HG03354 (cell line): ENCODE measurements at regions not wholly inside any gene's neighbourhood (a gene's known extent, or its start where the extent isn't known, plus 50 kb on each side); places are given as distances from the start of the nearest gene placed in this dataset.
A peak's percentile ranks its signal among the peaks of the same experiment; 100 is the strongest.

Source experiments
- ATAC-seq: cut with Tn5 transposase; IDR thresholded peaks from one replicate; pipeline ENCODE4 v1.9.1; 2021; ENCODE audit warnings: mild to moderate bottlenecking; ENCODE audit not compliant: unreplicated experiment, poor library complexity, severe bottlenecking

DNA sequence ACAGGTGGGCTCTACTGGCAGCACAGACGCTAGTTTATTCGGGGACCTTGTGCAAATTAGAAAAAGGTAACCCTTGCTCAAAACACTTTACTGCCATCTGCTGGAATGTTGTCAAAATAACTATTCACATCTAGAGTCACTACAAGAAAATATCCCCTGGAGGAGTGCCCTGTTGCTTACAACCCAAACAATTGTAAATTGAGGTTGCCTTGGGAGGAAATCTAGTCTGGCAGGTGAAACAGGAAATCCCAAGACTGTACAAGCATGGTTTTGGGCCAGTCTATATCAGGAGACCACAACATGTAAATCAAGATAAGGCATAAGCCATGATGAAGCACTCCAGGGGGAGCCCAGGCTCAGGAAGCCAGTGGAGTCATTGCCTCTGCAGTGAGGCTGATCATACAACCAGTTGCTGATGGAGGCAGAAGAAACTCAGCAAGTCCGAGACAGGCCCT lies 136.8 kb upstream of the ACP3 start:
- peak; percentile 78 for ATAC-seq

DNA sequence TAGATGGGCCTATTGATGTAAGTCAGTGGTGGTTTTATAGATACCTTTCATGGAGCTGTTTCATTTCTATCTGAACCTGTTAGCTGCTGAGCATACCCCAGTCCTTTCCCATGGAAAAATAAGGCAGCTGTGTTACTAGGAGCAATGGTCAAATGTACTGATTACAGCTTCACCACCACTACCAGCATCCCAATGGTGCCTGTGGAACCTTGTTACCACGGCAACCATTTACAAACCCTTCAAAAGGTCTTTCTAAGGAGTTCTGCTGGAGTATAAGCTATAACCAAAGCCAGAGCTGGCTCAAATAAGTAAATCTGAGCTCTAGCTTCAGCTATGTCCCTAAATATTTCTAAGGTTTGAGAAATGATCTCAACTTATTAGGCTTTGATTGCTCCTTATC lies 133.4 kb upstream of the ACP3 start:
- ATAC-seq, result no peak

DNA sequence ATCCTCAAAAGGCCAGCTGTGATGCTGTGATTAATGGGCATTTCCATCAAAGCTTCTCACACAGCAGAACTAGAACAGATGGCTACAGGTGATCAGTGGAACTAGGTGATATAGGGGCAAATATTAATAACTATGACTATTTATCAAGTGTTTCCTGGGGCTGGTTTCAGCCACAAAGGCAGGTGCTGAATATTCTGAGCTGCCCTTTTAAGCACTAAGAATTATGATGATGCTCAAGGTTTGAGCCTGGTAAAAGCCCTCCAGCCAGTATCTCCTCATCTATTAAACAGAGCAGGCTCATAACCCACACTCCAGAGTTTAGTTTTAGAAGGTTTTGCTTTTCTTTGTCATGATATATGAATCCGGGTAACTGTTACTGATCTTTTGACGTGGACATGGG lies 129.5 kb upstream of the ACP3 start:
- no peak for ATAC-seq

DNA sequence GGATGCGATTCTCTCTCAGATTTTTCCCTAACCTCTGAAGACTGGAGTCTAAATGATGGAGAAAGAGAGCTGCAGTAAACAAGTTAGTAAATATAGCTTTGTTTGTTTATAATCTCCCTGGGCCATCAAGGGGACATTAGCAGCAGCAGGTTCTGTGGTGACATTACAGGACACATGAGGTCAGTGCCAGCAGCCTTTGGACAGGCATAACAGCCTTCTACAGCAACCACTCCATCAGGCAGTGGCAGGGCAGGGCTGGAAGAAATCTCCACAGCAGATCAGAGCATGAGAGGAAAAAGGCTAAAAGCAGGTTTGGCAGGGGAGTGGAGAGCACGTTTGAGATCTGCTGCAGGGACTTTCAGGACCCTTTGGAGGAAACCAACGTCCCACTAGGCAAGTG lies 127.6 kb upstream of the ACP3 start:
- ATAC-seq, result no peak

DNA sequence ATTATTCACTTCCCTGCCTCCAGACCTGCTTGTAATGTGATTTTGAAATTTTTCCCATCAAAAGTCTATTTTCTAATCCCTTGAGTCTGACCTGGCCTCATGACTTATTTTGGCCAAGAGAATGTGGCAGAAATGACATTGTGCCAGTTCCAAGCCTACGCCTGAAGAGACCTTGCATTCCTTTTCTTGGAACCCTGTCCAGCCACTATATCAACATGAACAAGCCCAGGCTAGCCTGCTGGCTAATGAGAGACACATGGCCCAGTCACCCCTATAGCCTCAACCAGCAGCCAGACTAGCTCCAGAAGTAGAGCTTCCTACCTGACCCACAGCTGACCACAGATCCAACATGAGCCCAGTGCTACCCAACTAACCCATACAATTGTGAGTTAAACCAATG lies 121.1 kb upstream of the ACP3 start:
- ATAC-seq, result no peak

DNA sequence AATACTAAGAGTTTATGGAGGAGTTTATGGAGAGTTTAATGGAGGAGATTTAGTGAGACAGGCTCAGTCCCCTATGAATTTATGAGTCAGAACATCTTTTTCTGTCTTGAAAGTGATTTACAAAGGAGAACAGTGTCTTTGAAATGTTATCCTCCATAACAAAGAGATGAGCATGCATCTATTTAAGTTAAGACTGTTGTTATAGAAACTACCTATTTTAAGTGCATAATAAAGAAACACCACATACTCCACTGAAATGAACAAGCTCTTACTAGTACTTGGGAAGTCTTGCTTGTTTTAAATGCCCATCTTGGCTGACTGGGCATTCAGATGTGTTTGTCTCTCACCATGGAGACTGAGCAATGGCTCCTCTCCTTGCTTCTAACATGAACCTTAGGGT lies 118.7 kb upstream of the ACP3 start:
- ATAC-seq, result no peak

DNA sequence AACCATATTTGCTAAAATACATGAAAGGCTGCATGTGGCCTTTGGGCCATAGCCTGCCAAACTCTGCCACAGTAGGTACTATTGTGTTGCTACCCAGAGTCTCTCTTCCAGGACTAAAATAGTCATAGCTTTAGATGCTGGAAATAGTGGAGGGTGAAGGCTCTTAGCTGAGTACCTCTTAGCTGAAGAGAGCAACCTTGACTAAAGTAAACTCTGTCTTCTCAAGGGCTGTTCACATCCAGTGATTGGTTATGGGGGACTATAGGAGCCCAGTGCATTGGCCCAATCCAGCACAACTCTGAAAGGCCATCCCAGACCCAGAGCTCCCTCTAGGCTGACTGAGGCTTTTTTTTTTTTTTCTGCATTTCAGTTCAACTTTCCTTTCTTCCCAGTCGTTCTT lies 117.8 kb upstream of the ACP3 start:
- no peak for ATAC-seq

DNA sequence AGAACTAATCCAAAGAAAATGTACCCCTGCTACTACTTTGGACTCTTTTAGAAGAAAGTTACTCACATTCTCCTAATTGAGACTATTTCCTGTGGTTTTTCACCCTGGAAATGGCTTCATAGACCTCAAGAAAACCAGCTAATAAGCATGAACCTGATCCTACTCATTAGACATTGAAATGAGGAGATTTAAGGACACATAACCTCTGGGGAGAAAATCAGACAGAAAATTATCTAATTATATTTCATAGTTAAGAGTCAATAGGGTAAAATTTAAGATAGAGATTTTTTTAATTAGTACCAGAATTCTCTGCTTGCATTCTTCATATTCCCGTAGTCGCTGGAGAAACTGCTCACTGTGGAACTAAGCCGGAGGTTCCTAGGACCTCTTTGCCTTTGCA lies 114.6 kb upstream of the ACP3 start:
- ATAC-seq, result no peak

DNA sequence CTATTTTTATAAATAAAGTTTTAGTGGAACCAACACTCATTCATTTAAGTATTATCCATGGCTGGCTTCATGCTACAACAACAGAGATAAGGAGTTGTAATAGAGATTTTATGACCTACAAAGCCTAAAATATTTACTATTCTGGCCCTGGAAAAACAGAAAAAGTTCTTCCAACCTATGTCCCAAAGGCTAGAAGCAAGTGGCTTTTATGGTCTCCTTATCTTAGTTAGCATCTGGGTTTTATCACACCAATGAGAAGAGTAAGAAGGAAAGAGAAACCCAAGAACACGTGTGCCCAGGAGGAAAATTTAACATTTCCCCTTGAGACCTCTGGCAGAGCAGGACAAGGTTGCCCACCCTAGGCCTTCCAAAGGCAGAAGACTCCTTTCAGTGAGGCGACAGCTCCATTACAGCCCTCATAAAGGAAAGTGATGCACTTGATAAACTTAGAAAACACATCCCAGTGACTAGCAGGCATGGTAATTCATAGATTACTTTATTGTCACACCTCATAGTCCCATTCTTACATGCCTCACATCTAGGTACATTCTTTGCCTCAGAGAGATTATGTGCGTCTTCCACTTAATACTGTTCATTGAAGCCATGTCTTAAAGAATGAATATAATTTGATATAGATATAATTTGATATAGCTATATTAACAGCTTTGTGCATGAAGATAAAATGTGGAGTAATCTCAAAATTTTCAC lies 113.2 kb upstream of the ACP3 start:
- no peak for ATAC-seq

DNA sequence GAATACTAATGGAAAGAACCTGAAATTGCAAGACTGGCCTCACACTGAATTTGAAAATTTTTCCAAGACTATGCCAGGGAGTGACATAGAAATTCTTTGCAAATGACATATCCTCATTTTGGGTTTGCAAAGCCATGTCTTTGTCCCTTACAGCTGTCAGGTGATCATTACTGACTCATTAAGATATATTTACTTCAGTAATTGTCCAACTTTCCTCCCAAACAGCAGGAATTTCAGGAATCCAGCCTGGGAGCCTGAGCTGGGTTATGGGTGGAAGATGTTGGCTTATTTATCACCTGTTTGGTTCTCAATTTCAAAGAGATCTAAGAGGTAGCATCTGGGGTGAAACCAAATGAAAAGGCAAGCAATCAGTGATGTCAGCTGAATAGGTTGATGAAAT lies 111.6 kb upstream of the ACP3 start:
- no peak for ATAC-seq

DNA sequence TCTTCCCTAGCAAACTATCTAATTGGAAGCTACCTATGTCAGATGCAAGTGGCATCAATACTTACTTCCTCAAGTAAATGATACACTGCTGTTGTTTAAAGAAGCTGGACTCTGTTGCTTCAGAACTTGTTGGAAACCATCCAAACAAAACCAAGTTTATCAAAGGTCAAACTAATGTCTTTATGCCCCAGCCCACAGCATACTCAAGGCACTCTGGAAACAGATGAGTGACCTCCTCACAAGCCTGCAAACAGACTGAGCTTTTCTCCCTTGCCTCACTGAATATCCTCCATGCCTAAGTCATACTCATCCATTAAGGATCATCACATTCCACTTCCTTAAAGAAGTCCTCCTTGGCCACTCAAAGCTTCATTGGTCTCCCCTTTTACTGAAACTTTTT lies 107.4 kb upstream of the ACP3 start:
- no peak for ATAC-seq

DNA sequence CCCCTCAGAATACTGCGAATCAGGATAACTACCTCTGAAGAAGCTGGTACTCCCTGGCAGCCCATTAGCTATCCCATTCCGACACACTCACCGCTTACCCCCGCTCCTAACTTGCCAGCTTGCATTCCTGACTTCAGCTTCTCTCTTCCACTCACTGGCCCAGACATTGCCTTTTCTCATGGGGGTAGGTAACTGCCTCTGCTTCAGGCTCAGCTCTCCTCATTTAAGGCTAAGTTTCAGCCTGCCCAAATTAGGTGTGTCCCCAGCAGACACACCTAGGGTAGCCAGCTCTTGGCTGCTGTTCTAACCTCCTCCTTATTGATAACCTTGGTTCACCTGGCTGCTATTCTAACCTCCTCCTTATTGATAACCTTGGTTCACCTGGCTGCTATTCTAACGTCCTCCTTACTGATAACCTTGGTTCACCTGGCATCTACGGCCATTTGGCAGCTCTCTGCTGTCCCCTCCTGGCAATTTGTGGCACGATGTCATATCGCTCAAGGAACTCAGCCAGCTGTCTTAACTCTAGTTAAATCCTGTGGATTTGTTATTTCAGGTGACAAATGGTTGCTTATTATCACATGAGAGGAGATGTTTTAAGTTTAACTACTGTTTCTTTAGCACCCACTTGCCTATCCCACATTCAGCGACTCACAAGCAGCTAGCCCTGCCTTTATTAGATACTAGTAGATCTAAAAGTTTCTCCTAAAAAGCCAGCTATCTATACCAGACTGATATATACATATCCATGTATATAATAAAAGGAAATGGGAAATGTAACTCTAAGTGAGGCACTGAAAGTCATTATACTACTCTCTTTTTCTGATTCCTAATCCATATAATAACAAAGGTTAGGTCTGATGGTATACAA lies 106.5 kb upstream of the ACP3 start:
- ATAC-seq, result peak; percentile 59

DNA sequence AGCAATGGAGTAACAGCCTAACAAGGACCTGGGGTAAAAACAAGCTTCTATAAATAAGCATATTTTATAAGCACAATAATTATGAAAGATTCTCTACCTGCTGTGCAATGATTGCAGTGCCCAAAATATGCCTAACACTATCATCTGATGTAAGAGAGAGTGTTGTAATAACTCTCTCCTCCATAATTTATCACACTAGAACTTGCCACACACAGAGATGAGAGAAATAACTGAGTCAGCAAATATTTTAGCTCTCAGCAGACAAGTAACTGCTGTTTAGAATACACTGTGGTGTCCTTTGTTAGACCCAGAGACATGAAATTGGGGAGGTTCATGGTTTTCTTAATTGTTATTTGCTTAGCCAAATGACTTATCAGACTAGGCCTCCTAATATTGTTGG lies 105.3 kb upstream of the ACP3 start:
- no peak for ATAC-seq

DNA sequence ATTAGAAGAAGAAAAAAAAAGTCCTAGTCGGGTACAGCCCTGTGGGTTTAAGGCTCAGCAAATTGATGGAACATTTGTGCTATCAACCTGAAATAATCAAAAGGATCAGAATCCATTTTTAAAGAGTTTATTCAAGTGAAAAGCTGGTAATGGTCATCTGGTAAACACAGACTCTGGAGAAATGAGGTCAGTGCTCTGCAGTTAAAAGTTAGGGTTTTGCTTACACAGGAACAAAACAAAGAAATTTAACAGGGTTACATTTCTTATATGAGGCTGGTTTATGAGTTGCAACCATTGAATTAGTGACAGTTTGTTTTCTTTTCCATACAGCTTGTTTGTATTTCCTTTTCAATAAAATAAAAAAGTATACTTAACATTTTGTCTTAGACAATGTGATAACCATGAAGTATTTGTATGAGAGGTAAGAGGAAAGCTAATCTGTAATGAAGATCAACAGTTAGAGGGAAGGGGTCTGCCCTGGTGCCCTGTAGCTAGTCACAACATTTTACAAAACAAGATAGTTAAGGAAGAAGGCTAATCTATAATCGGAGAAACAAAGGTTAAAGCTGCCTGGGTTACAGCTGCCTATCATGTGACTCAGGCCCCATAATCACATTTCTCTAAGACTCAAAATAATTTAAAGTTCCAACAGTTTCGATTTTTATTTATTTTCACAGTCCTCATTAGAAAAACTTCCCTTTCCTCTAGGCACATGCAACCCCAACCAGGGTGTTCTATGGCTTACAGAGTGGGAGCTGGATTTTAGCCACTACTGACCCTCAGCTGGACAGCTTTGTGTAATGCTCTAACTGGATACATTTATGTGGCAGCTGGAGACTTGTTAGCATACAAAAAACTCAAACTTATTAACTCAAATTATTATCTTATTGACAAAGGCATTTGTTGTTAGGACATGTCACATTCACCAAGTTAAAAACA lies 98.1 kb upstream of the ACP3 start:
- ATAC-seq, result no peak

DNA sequence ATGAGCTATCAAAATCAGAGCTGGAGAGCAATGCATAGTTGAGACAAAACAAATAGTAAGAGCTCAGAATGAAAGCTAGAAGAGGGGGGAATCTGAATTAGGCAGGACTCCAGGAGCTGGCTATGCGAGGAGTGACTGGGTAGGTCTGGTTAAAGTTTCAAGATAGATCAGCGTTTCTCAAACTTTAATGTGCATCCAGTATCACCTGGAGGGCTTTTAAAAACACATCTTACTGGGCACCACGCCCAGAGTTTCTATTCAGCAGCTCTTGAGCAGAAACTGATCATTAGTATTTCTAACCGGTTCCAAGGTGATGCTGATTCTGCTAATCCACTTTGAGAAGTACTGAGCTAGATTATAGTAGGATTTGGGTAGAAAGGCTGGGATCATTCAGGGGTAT lies 96.2 kb upstream of the ACP3 start:
- no peak for ATAC-seq

DNA sequence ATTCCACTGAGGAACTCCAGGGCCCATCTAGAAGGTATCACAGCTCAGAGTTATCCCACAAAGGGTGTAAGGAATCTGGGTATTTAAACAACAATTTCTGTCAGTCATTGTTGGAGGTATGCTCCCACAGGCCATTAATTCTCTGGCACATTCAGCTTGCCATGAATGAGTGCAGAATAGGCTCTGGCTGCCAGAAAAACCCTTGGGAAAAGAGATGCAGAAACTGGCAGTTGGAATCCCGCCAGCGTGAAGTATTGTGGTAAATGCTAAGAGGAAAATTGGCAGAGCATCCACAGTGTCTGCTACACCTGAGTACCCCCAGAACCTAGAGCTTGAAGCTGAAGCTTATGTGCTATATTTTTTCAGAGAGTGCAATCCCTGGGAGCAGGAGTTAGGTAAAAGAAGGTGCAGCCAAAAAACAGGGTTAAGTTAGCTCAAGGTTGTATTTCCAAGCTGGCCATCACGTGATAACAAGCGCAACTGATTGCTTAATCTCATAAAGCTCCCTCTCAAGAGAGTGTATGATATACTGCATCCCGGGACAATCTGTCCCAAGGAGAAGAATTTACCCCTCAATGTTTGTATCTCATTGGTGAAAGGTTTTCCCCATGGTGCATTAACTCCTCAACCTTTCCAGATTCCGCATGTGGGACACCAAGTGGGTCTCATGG lies 94.2 kb upstream of the ACP3 start:
- no peak for ATAC-seq

DNA sequence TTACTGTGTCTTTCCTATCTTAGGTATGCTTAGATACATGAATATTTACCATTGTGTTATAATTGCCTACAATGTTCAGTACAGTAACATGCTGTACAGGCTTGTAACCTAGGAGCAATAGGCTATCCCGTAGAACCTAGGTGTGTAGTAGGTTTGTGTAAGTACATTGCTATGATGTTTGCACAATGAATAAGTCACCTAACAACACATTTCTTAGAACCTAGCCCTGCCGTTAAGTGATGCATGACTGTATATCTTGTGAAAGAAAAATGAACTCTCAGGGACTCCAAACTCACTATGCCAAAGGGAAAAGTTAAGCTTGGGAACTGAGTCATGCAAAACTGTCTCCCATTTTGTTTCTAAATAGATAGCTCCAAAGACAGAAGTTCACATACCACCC lies 91.5 kb upstream of the ACP3 start:
- ATAC-seq, result no peak

DNA sequence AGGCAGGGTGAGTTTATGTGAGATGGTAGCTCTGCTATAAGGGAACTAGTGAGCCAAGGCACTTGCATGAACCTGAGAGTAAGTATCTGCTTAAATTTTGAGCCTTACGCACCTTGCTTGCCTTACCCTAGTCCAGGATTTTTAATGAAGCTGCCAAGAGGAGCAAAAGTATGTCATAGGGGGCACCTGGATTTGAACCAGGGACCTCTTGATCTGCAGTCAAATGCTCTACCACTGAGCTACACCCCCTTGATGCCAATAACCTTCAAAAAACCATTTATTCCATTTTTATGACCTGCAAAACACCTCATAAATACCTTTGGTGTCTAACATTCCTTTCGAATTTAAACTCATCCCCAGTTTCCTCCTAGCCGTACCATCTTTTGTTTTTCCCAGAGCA lies 88.3 kb upstream of the ACP3 start:
- ATAC-seq, result no peak

DNA sequence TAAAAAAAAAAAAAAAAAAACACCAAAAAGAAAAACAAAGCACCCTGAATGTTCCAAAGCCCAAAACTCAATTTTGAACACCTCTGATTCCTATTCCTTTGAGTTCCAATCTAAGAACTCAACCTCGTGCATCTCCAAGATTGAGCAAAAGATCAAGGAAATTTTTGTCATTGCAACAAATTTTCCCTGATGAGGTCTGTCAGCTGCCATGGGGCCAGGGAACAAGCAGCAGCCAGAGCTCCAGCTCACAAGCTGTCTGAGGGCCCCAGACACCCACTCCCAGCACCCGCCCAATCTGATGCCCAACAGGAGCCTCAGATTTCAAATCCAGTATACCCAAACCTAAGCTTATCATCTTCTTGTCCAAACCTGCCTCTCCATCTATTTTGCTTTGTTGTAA lies 87.6 kb upstream of the ACP3 start:
- ATAC-seq, result no peak
